Caco-2 (cell line): ENCODE measurements at regions not wholly inside any gene's neighbourhood (a gene's known extent, or its start where the extent isn't known, plus 50 kb on each side); places are given as distances from the start of the nearest gene placed in this dataset.

Source experiments
- BruUV-seq: library from RNA; stranded (reverse); fragments of 400-500 nt; replicated peaks from 2 replicates; lab custom pipeline; 2021; lab: Mats Ljungman, UMichigan
- CTCF ChIA-PET: fragments of 300-600 bp; sonication (Branson Sonifier 250); formaldehyde crosslinking; loops from one replicate; lab custom pipeline; 2022; ENCODE audit warnings: antibody characterized with exemption; lab: Charles Lee
- POLR2A ChIA-PET: fragments of 300-600 bp; sonication (Branson Sonifier 250); formaldehyde crosslinking; loops from one replicate; lab custom pipeline; 2022; ENCODE audit warnings: antibody characterized with exemption; lab: Charles Lee
- DNase-seq, 2 experiments: peaks; one replicate each; pipeline versions ENCODE4 v3.0.0 to v3.0.0-alpha.2; 2020 to 2022
- H3K27me3 ChIP-seq: replicated peaks from 2 replicates; pipeline ENCODE4 v1.6.0; 2011; ENCODE audit warnings: low read length; ENCODE audit not compliant: control insufficient read depth, insufficient read depth
- H3K36me3 ChIP-seq: 2 replicates; pipeline ENCODE4 v1.5.1; 2011; ENCODE audit warnings: low read length; ENCODE audit not compliant: control insufficient read depth, insufficient read depth
- H3K4me1 ChIP-seq: fragments of 250-450 bp; sonication (Bioruptor Pico); 2 replicates; pipeline ENCODE4 v1.5.1; 2020; ENCODE audit warnings: mild to moderate bottlenecking
- H3K4me3 ChIP-seq: 2 replicates; pipeline ENCODE4 v1.5.1; 2011; ENCODE audit warnings: low read depth, mild to moderate bottlenecking, control low read depth, low read length
- H3K9me3 ChIP-seq: fragments of 250-450 bp; sonication (Bioruptor Pico); 2 replicates; pipeline ENCODE4 v1.5.1; 2020; ENCODE audit warnings: mild to moderate bottlenecking, moderate library complexity
- H3K27ac Mint-ChIP-seq: one replicate; pipeline ENCODE4 v1.8.0; 2022; ENCODE audit warnings: mixed read lengths; ENCODE audit not compliant: unreplicated experiment
- H3K27me3 Mint-ChIP-seq: one replicate; pipeline ENCODE4 v1.8.0; 2022; ENCODE audit warnings: mixed read lengths; ENCODE audit not compliant: insufficient read depth, unreplicated experiment
- H3K36me3 Mint-ChIP-seq: one replicate; pipeline ENCODE4 v1.8.0; 2022; ENCODE audit warnings: mild to moderate bottlenecking, mixed read lengths; ENCODE audit not compliant: insufficient read depth, unreplicated experiment
- H3K4me1 Mint-ChIP-seq: one replicate; pipeline ENCODE4 v1.8.0; 2022; ENCODE audit warnings: low read depth, mixed read lengths; ENCODE audit not compliant: unreplicated experiment
- H3K4me3 Mint-ChIP-seq: one replicate; pipeline ENCODE4 v1.8.0; 2022; ENCODE audit warnings: mild to moderate bottlenecking, moderate library complexity, mixed read lengths; ENCODE audit not compliant: unreplicated experiment
- H3K9me3 Mint-ChIP-seq: one replicate; pipeline ENCODE4 v1.8.0; 2022; ENCODE audit warnings: mixed read lengths; ENCODE audit not compliant: unreplicated experiment
- CTCF ChIP-seq, 2 experiments: fragments of 200-600 bp in 1 of 2; IDR thresholded peaks; 1 replicate in 1 of 2; 2 replicates in 1 of 2; pipeline versions ENCODE4 v1.5.1 to v1.8.0; 2011 to 2022; ENCODE audit warnings: antibody characterized with exemption in 1 of 2, control low read depth in 1 of 2, inconsistent platforms in 1 of 2, low read depth in 1 of 2, low read length in 1 of 2, mild to moderate bottlenecking in 1 of 2, moderate library complexity in 1 of 2; ENCODE audit not compliant: insufficient read depth in 1 of 2, severe bottlenecking in 1 of 2, unreplicated experiment in 1 of 2
- intact Hi-C: fragments of 100-400 bp; cut with micrococcal nuclease; formaldehyde crosslinking; loops from one replicate; pipeline ENCODE4 v1.10.0; 2022; ENCODE audit not compliant: unreplicated experiment

GRCh38 chr6:40764726-40765125 lies 177.6 kb upstream of the LRFN2 start:
- TF ChIP-seq CTCF (IDR thresholded peaks at IDR 0.05; ENCODE audit: insufficient read depth in 1 of 2, low read depth in 1 of 2, low read length in 1 of 2, severe bottlenecking in 1 of 2, unreplicated experiment in 1 of 2): no peak
- ChIA-PET CTCF (interaction anchor here (1.5 kb wide), 1 partner anchor 52 kb away, joined by 6 read pairs; no protein-coding TSS in a partner anchor), POLR2A (no interaction called here)
- no peak overlapping the region for H3K4me3 ChIP-seq
- no peak overlapping the region for H3K4me3 Mint-ChIP-seq
- peaks cover 2% of the 10 kb centered on the region for H3K27me3 Mint-ChIP-seq
- no peaks in the 10 kb centered on the region for H3K27me3 ChIP-seq
- H3K4me1 Mint-ChIP-seq: peaks cover 5% of the 10 kb centered on the region
- no peaks in the 10 kb centered on the region for H3K9me3 Mint-ChIP-seq
- no TSS peak for BruUV-seq
- intact Hi-C loops: no loop called here
- H3K4me1 ChIP-seq: no peaks in the 10 kb centered on the region
- H3K36me3 ChIP-seq: no peaks in the 10 kb centered on the region
- H3K27ac Mint-ChIP-seq: no peak overlapping the region
- no peaks in the 10 kb centered on the region for H3K36me3 Mint-ChIP-seq
- DNase-seq: no peak
- H3K9me3 ChIP-seq: no peaks in the 10 kb centered on the region

GRCh38 chr6:40762981-40763380 lies 175.8 kb upstream of the LRFN2 start:
- Mint-ChIP-seq H3K36me3 (no peaks in the 10 kb centered on the region), H3K4me1 (peaks cover 5% of the 10 kb centered on the region), H3K4me3 (no peak overlapping the region), H3K27ac (no peak overlapping the region), H3K27me3 (peaks cover 3% of the 10 kb centered on the region), H3K9me3 (no peaks in the 10 kb centered on the region)
- ChIA-PET POLR2A (no interaction called here), CTCF (interaction anchor here (0.6 kb wide), 1 partner anchor 554 kb away, joined by 3 read pairs; no protein-coding TSS in a partner anchor)
- no peaks in the 10 kb centered on the region; the same call in 1 of the 2 replicates for H3K27me3 ChIP-seq
- H3K4me1 ChIP-seq: no peaks in the 10 kb centered on the region
- no peaks in the 10 kb centered on the region for H3K9me3 ChIP-seq
- H3K36me3 ChIP-seq: no peaks in the 10 kb centered on the region
- no peak for DNase-seq
- no TSS peak for BruUV-seq
- no peak for TF ChIP-seq CTCF (IDR thresholded peaks at IDR 0.05; ENCODE audit: insufficient read depth in 1 of 2, low read depth in 1 of 2, low read length in 1 of 2, severe bottlenecking in 1 of 2, unreplicated experiment in 1 of 2)
- no peak overlapping the region for H3K4me3 ChIP-seq
- intact Hi-C loops: no loop called here

GRCh38 chr6:40760887-40761286 lies 173.7 kb upstream of the LRFN2 start:
- ChIA-PET POLR2A (no interaction called here), CTCF (no interaction called here)
- BruUV-seq: no TSS peak
- TF ChIP-seq CTCF (IDR thresholded peaks at IDR 0.05; ENCODE audit: insufficient read depth in 1 of 2, low read depth in 1 of 2, low read length in 1 of 2, severe bottlenecking in 1 of 2, unreplicated experiment in 1 of 2): no peak
- H3K27me3 ChIP-seq: no peaks in the 10 kb centered on the region; the same call in 1 of the 2 replicates
- H3K9me3 ChIP-seq: no peaks in the 10 kb centered on the region
- no peaks in the 10 kb centered on the region for H3K4me1 ChIP-seq
- DNase-seq: no peak
- Mint-ChIP-seq H3K4me1 (peaks cover 5% of the 10 kb centered on the region), H3K4me3 (no peak overlapping the region), H3K27ac (no peak overlapping the region), H3K27me3 (peaks cover 17% of the 10 kb centered on the region), H3K36me3 (no peaks in the 10 kb centered on the region), H3K9me3 (no peaks in the 10 kb centered on the region)
- H3K36me3 ChIP-seq: no peaks in the 10 kb centered on the region
- intact Hi-C loops: no loop called here
- H3K4me3 ChIP-seq: no peak overlapping the region
